ENCODE measurements at regions not wholly inside any gene's neighbourhood (a gene's known extent, or its start where the extent isn't known, plus 50 kb on each side); places are given as distances from the start of the nearest gene placed in this dataset.

DNA sequence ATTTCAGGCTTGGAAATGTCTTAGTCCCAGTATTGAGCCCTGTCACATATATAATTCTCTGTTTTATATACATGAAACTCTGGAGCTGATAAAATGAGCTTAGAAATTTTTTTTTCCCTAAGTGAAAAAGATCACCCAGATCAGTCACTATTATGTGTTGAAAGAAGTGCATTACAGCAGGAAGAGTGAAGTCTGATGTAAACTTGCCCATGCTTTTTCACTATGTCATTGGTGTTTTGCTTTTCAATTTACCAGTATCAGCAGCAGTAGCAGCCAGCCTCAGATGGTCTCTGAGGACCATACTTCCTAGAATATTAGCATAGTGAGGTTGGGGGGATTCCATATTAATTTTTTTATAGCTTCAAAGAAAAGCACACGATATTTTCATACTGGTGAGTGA, 255.6 kb upstream of the KCNH8 start:
- H3K4me3 ChIP-seq: no peak overlapping the region
- 62% methylated on average over 1 of the region's 1 CpG for WGBS, 2 donors
- DNase-seq: no peak
- no peaks in the 10 kb centered on the region for H3K4me1 ChIP-seq
- H3K27me3 ChIP-seq: no peaks in the 10 kb centered on the region
- H3K9me3 ChIP-seq: no peaks in the 10 kb centered on the region
- intact Hi-C loops (cut with DNase I): no loop called here
- no peak overlapping the region for H3K27ac ChIP-seq
- H3K36me3 ChIP-seq: no peaks in the 10 kb centered on the region
- no peak for TF ChIP-seq EP300 (IDR thresholded peaks at IDR 0.05)
- TF ChIP-seq, protein P1, sequence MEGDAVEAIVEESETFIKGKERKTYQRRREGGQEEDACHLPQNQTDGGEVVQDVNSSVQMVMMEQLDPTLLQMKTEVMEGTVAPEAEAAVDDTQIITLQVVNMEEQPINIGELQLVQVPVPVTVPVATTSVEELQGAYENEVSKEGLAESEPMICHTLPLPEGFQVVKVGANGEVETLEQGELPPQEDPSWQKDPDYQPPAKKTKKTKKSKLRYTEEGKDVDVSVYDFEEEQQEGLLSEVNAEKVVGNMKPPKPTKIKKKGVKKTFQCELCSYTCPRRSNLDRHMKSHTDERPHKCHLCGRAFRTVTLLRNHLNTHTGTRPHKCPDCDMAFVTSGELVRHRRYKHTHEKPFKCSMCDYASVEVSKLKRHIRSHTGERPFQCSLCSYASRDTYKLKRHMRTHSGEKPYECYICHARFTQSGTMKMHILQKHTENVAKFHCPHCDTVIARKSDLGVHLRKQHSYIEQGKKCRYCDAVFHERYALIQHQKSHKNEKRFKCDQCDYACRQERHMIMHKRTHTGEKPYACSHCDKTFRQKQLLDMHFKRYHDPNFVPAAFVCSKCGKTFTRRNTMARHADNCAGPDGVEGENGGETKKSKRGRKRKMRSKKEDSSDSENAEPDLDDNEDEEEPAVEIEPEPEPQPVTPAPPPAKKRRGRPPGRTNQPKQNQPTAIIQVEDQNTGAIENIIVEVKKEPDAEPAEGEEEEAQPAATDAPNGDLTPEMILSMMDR (IDR thresholded peaks at IDR 0.05): no peak
- no peak for TF ChIP-seq POLR2AphosphoS5 (IDR thresholded peaks at IDR 0.05)
- TF ChIP-seq POLR2A (IDR thresholded peaks at IDR 0.05): no peak

DNA sequence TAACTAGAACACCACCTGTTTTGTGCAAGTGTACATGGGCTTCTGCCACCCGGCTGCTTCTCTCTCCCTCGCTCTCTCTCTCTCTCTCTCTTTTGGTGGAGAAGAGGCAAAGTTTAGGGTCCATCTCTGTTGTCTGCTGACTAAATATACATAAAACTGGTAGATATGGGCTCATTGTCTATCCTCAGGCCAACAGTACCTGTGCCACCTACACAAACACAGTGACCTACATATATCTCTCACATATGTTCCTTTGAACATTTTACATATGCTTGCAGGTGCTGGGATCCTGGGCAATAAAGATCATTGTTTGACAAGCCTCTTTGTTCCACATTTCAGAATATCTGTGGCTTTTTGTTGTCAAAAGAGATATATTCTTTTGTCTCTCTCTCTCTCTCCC, 256.3 kb upstream of the KCNH8 start:
- H3K4me1 ChIP-seq: no peaks in the 10 kb centered on the region
- WGBS, 2 donors: 87% methylated on average over 2 of the region's 2 CpGs
- no peaks in the 10 kb centered on the region for H3K27me3 ChIP-seq
- H3K4me3 ChIP-seq: no peak overlapping the region
- H3K27ac ChIP-seq: no peak overlapping the region
- no peak for DNase-seq
- no peaks in the 10 kb centered on the region for H3K9me3 ChIP-seq
- intact Hi-C loops (cut with DNase I): no loop called here
- H3K36me3 ChIP-seq: no peaks in the 10 kb centered on the region
- TF ChIP-seq EP300 (IDR thresholded peaks at IDR 0.05): no peak

DNA sequence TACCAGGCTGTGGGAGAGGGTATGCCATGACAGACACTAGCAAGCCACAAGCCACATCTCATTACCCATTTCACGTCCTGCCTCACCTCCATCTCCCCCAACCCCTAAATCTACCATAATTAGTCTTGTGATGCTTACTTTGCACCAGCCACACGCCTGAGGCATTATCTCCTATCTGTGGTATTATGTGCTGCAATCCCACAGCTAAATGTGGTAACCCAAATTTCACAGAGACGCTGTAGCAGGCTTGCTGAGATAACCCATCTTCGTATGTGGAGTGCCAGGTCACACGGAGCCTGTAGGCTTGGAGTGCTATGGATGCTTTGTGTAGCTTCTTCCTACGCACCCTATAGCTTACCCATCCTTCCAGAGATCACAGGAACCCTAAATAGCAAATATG, 256.7 kb upstream of the KCNH8 start:
- 63 to 78% methylated on average over 6 of the region's 6 CpGs for WGBS, 2 donors
- intact Hi-C loops (cut with DNase I): no loop called here
- no peak for DNase-seq
- no peaks in the 10 kb centered on the region for H3K4me1 ChIP-seq
- no peak overlapping the region for H3K27ac ChIP-seq
- no peaks in the 10 kb centered on the region for H3K27me3 ChIP-seq
- no peaks in the 10 kb centered on the region for H3K36me3 ChIP-seq
- TF ChIP-seq POLR2A (IDR thresholded peaks at IDR 0.05) (no peak), POLR2AphosphoS5 (IDR thresholded peaks at IDR 0.05) (no peak), EP300 (IDR thresholded peaks at IDR 0.05) (no peak)
- TF ChIP-seq, protein P1 (IDR thresholded peaks at IDR 0.05): no peak
- H3K9me3 ChIP-seq: no peaks in the 10 kb centered on the region
- no peak overlapping the region for H3K4me3 ChIP-seq

DNA sequence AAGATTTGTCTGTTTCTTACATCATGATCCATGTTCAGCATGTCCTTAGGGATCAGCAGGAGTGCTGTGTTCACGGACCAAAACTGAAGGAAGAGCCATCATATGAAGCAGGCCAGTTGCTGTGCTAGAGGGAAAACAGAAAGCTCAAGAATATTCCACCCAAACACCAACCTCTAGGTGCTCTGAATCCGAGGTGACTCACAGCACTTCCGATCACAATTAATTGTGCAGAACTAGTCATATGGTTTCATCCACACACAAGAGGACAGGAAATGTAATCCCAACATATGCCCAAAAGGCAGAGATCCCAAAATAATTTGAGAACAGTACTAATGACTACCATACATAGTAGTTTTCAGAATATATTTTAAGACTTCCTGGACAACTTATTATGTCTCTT, 257.9 kb upstream of the KCNH8 start:
- Histone ChIP-seq H3K36me3 (no peaks in the 10 kb centered on the region), H3K9me3 (no peaks in the 10 kb centered on the region), H3K4me3 (no peak overlapping the region), H3K27me3 (no peaks in the 10 kb centered on the region), H3K4me1 (no peaks in the 10 kb centered on the region), H3K27ac (no peak overlapping the region)
- no peak for DNase-seq
- intact Hi-C loops (cut with DNase I): no loop called here
- WGBS, 2 donors: 85 to 87% methylated on average over 3 of the region's 3 CpGs
- no peak for TF ChIP-seq POLR2A (IDR thresholded peaks at IDR 0.05)
- TF ChIP-seq, protein P1 (IDR thresholded peaks at IDR 0.05): no peak
- TF ChIP-seq EP300 (IDR thresholded peaks at IDR 0.05): no peak
- no peak for TF ChIP-seq POLR2AphosphoS5 (IDR thresholded peaks at IDR 0.05)

DNA sequence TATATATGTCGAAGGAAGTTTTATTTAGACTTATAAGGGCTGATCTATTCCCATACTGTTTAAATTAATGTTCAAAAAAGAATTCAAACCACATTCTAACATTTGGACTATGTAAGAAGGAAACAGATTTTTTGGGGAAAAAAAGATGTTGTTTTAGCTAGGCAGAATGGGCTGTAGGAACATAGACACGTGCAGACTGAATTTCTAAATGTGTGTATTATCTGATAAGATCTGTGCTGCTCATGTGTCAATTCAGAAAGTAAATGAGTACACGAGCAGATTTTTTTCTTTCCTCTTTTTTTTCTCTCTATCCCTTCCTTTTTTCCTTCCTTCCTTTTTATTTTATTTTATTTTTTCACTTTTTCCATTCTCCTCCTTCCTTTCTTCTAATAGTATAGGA, 259.5 kb upstream of the KCNH8 start:
- H3K36me3 ChIP-seq: no peaks in the 10 kb centered on the region
- 50% methylated on average over 3 of the region's 3 CpGs for WGBS, 2 donors
- TF ChIP-seq POLR2A (IDR thresholded peaks at IDR 0.05) (no peak), POLR2AphosphoS5 (IDR thresholded peaks at IDR 0.05) (no peak), EP300 (IDR thresholded peaks at IDR 0.05) (no peak)
- TF ChIP-seq, protein P1 (IDR thresholded peaks at IDR 0.05): no peak
- intact Hi-C loops (cut with DNase I): no loop called here
- no peak overlapping the region for H3K4me3 ChIP-seq
- H3K27me3 ChIP-seq: no peaks in the 10 kb centered on the region
- H3K9me3 ChIP-seq: no peaks in the 10 kb centered on the region
- DNase-seq: no peak
- no peaks in the 10 kb centered on the region for H3K4me1 ChIP-seq
- H3K27ac ChIP-seq: no peak overlapping the region

Measured in sigmoid colon (tissue), 6 donors.